NCI-H524 treated with DMSO at 0.1 percent for 48 hours (cell line): ENCODE measurements at regions not wholly inside any gene's neighbourhood (a gene's known extent, or its start where the extent isn't known, plus 50 kb on each side); places are given as distances from the start of the nearest gene placed in this dataset.
"Not testable (repeated sequence)": the region's sequence is repeated elsewhere in the genome, so short reads cannot be mapped to it uniquely, and the experiment has no call there.

Experiments used
- DNase-seq: peaks from one replicate; lab custom pipeline; 2025; lab: John Stamatoyannopoulos, UW

- DNase-seq: no peak
Observed at GRCh38 chr18:961644-962355, 57.1 kb downstream of the ADCYAP1 start.

DNA sequence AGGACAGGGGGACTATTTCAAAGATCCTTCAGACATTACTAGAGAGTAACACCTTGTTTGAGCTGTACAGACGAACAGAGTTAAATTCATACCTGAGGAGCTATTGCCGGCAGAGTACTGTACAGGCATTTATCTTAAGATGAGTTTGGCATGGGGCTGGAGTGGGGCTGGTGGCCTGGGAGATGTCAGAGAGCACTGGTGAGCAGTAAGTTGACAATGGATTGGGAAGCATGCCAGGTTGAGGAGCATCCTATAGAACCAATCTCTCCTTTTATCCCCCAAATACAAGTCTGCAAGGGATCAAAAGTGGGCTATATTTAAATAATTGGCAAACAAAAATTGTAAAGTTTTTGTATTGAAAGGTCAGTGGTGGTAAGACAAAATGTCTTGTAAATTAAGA is 58.6 kb downstream of the ADCYAP1 start:
- DNase-seq: no peak

DNA sequence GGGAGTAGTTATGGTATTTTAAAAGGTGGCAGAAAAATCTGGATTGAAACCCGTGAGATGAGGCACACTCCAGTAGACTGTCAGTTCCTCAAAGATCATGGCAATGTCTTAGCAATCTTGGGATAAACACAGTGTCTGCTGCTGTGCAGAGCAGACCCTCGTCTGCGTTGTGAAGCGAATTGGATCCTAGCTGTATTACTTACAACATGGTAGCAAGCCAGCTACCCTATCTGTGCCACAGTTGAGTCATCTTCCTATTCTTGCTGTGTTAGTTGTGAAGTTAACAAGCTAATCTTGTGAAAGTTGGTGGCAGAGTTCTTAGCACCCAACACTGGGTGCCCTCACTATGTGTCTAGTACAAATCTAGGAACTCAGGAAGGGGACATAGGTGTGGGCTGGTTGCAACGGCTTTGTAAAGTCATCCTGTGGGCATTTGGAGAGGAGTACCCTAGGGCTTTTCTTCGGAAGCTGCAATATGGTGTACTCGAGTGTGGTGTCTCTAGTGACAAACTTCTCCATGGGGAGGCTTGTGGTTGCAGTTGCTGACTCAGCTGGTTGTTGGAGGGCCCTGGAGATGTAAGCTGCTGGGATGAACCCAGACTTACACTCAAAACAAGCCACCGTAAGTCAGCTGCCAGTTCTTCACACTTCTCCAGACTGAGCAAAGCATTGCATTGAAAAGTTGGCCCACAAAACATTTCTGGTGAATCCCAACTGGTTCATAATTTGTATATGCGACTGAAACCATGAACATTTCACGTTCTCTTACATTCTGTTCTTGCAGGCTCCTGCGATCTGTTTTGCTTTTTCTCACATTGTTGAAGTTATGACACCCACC is 61.5 kb downstream of the ADCYAP1 start:
- no peak for DNase-seq

- no peak for DNase-seq
Observed at GRCh38 chr18:966759-967576, 62.3 kb downstream of the ADCYAP1 start.

GRCh38 chr18:968910-969309 is 64.2 kb downstream of the ADCYAP1 start:
- DNase-seq: not testable (repeated sequence)

GRCh38 chr18:969311-969710 is 64.6 kb downstream of the ADCYAP1 start:
- DNase-seq: not testable (repeated sequence)

- not testable (repeated sequence) for DNase-seq
Observed at GRCh38 chr18:974606-975005, 69.9 kb downstream of the ADCYAP1 start.

DNA sequence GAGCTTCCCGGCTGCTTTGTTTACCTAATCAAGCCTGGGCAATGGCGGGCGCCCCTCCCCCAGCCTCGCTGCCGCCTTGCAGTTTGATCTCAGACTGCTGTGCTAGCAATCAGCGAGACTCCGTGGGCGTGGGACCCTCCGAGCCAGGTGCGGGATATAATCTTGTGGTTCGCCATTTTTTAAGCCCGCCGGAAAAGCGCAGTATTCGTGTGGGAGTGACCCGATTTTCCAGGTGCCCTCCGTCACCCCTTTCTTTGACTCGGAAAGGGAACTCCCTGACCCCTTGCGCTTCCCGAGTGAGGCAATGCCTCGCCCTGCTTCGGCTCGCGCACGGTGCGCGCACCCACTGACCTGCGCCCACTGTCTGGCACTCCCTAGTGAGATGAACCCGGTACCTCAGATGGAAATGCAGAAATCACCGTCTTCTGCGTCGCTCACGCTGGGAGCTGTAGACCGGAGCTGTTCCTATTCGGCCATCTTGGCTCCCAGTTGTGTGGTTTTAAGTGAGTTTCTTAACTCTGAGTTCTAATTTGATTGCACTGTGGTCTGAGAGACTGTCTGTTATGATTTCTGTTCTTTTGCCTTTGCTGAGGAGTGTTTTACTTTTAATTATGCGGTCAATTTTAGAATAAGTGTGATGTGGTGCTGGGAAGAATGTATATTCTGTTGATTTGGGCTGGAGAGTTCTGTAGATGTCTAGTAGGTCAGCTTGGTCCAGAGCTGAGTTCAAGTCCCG is 71.9 kb downstream of the ADCYAP1 start:
- DNase-seq: not testable (repeated sequence)

DNA sequence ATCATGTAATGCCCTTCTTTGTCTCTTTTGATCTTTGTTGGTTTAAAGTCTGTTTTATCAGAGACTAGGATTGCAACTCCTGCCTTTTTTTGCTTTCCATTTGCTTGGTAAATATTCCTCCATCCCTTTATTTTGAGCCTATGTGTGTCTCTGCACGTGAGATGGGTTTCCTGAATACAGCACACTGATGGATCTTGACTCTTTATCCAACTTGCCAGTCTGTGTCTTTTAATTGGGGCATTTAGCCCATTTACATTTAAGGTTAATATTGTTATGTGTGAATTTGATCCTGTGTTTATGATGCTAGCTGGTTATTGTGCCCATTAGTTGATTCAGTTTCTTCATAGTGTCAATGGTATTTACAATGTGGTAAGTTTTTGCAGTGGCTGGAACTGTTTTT is 72.7 kb downstream of the ADCYAP1 start:
- DNase-seq: not testable (repeated sequence)

DNA sequence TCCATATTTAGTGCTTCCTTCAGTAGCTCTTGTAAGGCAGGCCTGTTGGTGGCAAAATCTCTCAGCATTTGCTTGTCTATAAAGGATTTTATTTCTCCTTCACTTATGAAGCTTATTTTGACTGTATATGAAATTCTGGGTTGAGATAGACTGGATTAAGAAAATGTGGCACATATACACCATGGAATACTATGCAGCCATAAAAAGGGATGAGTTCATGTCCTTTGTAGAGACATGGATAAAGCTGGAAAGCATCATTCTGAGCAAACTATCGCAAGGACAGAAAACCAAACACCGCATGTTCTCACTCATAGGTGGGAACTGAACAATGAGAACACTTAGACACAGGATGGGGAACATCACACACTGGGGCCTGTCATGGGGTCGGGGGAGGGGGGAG is 73.1 kb downstream of the ADCYAP1 start:
- not testable (repeated sequence) for DNase-seq

GRCh38 chr18:980586-980985 is 75.9 kb downstream of the ADCYAP1 start:
- DNase-seq: no peak

GRCh38 chr18:984004-984403 is 79.3 kb downstream of the ADCYAP1 start:
- DNase-seq: no peak

DNA sequence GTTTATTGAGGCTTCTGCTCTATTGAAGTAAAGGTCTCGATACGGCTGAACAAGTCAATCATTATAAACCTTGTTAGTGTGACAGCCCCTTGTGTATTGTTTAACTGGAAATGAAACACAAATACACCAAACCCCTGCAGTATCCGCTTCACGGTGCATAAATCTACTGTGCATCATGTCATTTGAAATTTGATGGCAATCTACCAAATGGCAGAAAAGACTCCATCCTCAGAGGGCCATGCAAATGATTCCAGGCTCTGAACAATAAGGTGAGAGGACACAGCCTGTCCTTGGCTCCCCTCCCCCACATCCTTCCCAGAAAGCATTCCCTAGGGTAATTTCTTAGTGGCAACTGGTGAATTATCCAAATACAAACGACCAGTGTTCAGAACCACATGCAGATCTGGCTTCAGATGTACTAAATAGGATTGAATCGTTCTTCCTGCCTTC is 80.6 kb downstream of the ADCYAP1 start:
- peak; percentile 62 for DNase-seq

DNA sequence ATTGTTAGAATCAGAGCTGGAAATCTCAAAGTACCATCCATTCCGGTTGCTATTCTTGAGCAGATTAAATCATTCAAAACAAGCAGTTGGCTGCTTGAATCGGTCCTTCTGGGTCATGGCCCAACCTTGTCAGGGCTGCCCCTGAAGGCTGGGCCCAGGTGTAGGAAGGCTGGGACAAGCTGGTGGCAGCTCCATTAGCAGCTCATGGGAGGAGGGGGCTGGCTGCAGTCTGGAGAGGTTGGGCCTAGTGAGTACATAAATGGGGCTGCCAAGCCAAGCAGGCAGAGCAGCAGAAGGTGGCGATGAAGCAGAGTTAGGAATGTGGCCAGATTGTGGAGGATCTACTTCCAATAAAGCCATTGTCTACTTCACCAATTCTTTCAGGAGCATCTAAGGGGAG is 81.4 kb downstream of the ADCYAP1 start:
- peak; percentile 26 for DNase-seq

DNA sequence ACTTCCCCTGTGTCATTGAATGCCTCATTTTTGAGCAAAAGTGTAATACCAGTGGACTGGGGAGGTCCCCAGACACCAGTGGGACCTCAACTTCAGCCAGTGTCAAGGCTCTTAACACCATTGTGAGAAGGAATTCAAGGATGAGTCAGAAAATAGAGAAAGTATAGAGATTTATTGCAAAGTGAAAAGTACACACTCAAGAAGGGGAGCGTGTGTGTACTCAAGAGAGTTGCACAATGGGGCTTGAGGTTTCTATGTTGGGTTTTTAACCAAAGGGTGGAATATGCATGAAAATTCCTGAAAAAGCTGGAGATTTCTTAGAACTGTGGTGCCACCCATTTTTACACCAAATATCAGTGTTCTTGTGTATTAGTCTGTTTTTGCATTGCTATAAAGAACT is 81.9 kb downstream of the ADCYAP1 start:
- DNase-seq: no peak

GRCh38 chr18:987325-988186 is 82.9 kb downstream of the ADCYAP1 start:
- no peak for DNase-seq

- DNase-seq: no peak
Observed at GRCh38 chr18:989425-989824, 84.8 kb downstream of the ADCYAP1 start.

GRCh38 chr18:990197-990596 is 85.5 kb downstream of the ADCYAP1 start:
- DNase-seq: no peak

DNA sequence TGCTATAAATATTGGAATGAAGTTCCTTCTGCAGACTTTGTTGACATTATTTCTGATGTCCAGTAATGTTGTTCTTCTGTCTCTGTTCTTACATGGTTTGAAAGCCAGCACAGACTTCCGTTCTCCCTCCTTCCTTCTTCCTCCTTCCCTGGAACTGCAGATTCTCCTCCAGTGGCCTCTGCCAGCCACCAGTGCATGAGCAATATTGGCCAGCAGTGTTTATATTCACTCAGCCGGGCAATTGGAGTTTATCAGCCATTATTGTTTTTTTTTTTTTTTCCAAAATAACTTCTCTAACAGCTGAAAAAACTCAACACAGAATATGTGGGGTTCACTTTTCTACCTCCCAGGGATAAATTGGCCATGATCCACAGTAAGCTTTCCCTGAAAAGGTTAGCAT is 86.8 kb downstream of the ADCYAP1 start:
- no peak for DNase-seq

GRCh38 chr18:993560-993959 is 88.9 kb downstream of the ADCYAP1 start:
- DNase-seq: no peak

- DNase-seq: no peak
Observed at GRCh38 chr18:995629-996028, 91.0 kb downstream of the ADCYAP1 start.
